ENCODE measurements at regions not wholly inside any gene's neighbourhood (a gene's known extent, or its start where the extent isn't known, plus 50 kb on each side); places are given as distances from the start of the nearest gene placed in this dataset.
"Not testable (repeated sequence)": the region's sequence is repeated elsewhere in the genome, so short reads cannot be mapped to it uniquely, and the experiment has no call there.

- DNase-seq (ENCODE audit: low read depth), result no peak
Observed at GRCh38 chr5:163269624-163270023, 167.8 kb upstream of the CCNG1 start.

DNA sequence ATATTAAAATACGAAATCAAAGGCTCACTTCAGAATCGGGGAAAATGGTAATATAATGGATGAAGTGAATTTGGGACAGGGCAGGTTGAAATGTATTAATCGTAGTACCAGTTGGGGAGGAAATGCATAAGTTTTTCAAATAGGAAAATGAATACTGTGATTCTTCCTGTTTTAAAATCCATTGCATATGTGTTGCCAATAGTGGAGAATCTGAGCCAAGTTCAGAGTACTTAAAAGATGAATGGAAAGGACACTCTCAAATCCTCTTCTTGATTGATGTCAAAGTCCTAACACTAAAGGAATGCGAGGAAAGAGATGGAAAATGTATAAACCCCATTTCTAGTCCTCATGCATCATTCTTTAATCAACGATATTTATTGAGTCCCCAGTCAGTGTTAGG lies 160.9 kb upstream of the CCNG1 start:
- no peak for DNase-seq (ENCODE audit: low read depth)

GRCh38 chr5:163280897-163281296 lies 156.5 kb upstream of the CCNG1 start:
- not testable (repeated sequence) for DNase-seq (ENCODE audit: low read depth)

GRCh38 chr5:163281512-163281911 lies 155.9 kb upstream of the CCNG1 start:
- no peak for DNase-seq (ENCODE audit: low read depth)

GRCh38 chr5:163293836-163294235 lies 143.6 kb upstream of the CCNG1 start:
- no peak for DNase-seq (ENCODE audit: low read depth)

DNA sequence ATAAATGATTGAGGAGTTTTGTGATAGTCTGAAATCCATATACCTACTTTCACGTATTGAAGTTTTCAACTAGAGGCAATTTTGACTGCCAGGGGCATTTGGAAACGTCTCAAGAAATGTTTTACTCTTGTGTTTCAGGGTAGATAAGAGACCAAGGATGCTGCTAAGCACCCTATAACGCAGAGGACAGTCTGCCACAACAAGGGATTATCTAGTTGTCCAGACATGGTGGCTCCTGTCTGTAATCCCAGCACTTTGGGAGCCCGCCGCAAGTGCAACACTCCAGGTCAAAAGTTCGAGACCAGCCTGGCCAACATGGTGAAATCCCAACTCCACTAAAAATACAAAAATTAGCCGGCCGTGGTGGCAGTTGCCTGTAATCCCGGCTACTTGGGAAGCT lies 133.7 kb upstream of the CCNG1 start:
- DNase-seq (ENCODE audit: low read depth), result no peak

DNA sequence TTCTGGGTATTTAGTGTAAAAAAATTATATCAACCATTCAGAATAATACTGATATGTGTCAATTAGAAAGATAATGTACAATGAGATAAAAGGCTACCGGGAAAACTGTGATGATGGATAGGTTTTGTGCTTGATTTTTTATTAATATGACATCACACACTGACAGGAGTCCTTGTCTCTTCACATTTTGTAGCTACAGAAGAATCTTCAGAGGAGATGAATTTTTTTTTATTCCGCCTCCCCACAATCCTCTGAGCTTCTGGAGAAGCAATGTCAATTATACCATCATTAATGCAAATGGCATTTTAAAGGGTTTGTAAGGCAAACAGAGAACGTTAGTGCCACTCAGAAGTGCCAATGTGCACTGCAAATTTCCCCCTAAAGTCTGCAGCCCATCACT lies 131.7 kb upstream of the CCNG1 start:
- DNase-seq (ENCODE audit: low read depth), result no peak

DNA sequence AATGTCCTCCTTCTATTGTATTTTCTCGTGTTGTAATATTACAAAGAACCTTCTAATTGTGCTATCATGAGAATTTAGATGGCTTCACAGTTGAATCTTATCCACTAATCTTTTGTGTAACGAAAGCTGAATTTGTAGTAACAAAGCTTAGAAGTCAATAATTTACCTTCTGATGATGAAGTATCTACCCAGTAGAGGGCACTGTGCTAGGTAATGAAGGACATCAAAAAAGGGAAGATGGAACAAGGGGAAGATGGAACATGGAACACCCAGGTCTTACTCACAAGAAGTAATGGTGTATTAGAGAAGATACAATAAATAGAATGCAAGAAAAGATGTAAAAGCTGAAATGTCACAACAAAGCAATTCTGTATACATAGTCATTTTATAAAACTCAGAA lies 131.0 kb upstream of the CCNG1 start:
- DNase-seq (ENCODE audit: low read depth), result no peak

DNA sequence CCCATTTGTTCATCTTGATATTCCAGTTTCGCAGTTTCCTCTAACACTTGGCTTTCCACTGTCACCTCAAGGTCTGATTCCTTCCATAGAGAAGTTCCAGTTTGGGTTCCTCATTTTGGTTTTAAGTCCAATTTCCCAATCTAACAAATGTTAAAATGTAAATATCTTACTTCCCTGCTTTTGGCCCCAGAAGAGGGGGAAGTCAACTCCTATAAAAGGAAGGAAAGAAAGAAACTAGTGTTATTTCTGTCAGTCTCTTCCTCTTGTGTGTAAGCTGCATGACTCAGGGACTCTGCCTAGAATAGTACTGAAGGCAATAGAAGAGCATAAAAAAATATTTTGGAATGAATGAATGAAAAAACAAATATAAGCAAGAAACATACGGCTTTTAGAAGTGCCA lies 127.5 kb upstream of the CCNG1 start:
- DNase-seq (ENCODE audit: low read depth), result no peak

DNA sequence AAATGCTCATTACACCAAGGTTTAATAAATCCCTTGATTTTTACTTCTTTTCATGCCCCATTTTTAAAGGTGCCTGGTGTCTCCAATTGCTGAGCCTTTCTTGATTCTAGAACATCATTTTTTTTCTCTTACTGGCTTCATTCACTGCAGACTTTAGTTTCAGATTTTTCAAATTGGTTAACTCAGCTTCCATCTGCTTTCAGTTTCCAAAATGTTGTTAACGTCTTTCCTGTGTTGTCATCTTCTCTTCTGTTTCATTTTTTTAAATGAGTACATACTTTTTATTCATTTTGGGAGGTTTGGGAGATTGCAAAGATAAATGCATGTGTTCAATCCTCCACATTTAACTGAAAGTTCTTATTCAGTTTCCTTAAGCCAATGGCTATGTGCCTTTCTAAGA lies 126.4 kb upstream of the CCNG1 start:
- DNase-seq (ENCODE audit: low read depth), result no peak

DNA sequence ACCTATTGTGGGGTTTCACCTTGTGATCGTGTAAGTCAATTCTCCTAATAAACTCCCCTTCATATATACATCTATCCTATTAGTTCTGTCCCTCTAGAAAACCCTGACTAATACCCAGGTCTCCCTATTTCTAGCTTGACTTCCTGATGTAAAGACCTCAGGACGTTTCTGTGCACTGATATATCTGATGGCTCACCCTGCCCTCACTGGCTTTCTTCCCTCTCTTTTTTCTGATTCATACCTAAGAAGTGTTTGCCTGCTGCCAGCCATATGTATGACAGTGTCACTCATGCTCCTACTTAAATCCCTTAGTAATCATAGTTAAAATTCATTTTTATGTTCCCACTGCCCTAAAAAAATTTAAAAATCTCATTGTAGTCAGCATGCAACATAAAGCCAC lies 124.8 kb upstream of the CCNG1 start:
- DNase-seq (ENCODE audit: low read depth), result no peak

GRCh38 chr5:163313049-163313448 lies 124.3 kb upstream of the CCNG1 start:
- not testable (repeated sequence) for DNase-seq (ENCODE audit: low read depth)

GRCh38 chr5:163316374-163316773 lies 121.0 kb upstream of the CCNG1 start:
- peak; percentile 9 for DNase-seq (ENCODE audit: low read depth)

GRCh38 chr5:163318707-163319106 lies 118.7 kb upstream of the CCNG1 start:
- no peak for DNase-seq (ENCODE audit: low read depth)

GRCh38 chr5:163321511-163321910 lies 115.9 kb upstream of the CCNG1 start:
- DNase-seq (ENCODE audit: low read depth), result no peak

GRCh38 chr5:163330723-163331668 lies 106.4 kb upstream of the CCNG1 start:
- no peak for DNase-seq (ENCODE audit: low read depth)

DNA sequence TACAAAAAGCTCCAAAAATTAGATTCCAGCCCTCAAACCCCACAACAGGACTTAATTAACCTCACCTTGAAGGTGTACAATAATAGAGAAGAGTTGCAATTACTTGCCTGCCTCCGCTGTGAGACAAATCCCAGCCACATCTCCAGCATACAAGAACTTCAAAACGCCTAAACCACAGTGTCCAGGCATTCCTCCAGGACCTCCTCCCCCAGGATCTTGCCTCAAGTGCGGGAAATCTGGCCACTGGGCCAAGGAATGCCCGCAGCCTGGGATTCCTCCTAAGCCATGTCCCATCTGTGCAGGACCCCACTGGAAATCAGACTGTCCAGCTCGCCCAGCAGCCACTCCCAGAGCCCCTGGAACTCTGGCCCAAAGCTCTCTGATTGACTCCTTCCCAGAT lies 101.3 kb upstream of the CCNG1 start:
- not testable (repeated sequence) for DNase-seq (ENCODE audit: low read depth)

- no peak for DNase-seq (ENCODE audit: low read depth)
Observed at GRCh38 chr5:163339148-163339547, 98.2 kb upstream of the CCNG1 start.

GRCh38 chr5:163340378-163340777 lies 97.0 kb upstream of the CCNG1 start:
- not testable (repeated sequence) for DNase-seq (ENCODE audit: low read depth)

DNA sequence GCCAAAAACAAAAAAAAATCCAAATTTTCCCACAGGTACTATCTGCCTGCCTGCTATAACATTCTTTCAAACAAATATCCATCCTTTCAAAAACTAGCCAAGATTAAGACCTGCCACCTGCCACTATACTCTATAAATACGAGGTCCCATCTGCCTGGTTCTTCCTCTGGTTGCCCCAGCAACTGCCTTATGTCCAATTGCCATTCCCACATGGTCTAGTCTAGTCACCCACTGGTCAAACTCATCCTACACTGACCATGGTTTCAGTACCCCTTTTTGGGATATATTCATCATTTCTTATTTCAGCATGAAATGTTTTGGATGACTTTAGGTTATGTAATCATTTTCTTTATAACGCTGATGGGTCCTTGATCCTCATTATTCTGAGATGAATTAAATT lies 95.1 kb upstream of the CCNG1 start:
- no peak for DNase-seq (ENCODE audit: low read depth)

GRCh38 chr5:163345216-163345615 lies 92.2 kb upstream of the CCNG1 start:
- no peak for DNase-seq (ENCODE audit: low read depth)

DNA sequence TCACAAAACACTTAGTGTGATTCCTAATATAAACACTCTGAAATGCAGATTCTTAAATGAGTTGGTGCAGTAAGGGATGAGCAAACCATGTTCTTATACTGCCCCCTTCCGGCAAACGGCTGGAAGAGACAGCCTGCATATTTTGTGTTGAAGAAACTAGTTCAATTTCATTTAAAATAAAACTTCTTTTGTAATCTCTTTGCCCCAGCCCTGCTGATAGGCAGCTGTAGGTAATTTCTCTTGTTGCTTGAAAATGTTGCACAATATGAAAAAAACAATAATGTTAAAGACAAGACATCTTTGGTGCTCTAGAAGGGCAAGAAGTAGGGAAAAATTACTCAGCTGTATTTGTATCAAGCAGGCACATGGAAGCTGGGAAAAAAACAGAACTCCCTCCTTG lies 89.7 kb upstream of the CCNG1 start:
- DNase-seq (ENCODE audit: low read depth), result peak; percentile 12

DNA sequence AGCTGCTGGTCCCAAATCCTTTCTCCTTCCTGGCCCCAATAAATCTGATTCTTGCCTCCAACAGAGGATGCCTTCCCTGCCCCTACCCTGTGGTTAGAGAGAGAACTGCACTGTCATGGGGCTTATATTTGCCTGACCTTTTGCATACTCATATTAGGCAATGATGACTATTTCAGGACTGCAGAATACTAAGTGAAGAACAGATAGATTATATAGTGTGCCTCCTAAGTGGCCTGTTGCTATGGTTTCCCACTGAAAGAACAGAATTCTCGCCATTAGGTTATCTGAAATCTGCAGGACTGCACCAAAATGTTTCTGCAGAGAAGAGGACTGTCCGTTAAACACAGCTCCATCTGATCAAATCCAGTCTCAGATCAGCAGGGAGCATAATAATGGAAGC lies 87.3 kb upstream of the CCNG1 start:
- no peak for DNase-seq (ENCODE audit: low read depth)

- DNase-seq (ENCODE audit: low read depth), result no peak
Observed at GRCh38 chr5:163352531-163352930, 84.9 kb upstream of the CCNG1 start.

Data from CMK (cell line).